ENCODE measurements at regions not wholly inside any gene's neighbourhood (a gene's known extent, or its start where the extent isn't known, plus 50 kb on each side); places are given as distances from the start of the nearest gene placed in this dataset.
"Not testable (repeated sequence)": the region's sequence is repeated elsewhere in the genome, so short reads cannot be mapped to it uniquely, and the experiment has no call there.

DNA sequence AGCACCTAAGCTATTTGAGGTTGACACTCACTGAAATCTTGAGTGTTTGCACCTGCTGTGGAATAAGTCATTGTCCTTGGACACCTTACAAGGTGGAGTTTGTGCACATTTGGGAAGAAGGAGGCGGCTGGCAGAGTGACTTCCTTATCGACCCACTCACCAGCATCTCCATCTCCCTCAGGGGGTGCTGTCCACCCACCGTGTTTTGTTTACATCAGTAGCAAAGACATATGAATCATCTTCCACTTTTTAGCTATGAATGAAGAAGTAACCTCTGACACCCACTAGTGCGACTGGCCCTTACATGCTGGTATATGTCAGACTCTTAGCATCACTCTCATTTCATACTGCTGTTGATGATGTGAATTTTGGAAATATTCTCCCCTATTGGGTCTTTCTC, 119.5 kb upstream of the SGK1 start:
- DNase-seq (ENCODE audit: low read depth in 2 of 3, low spot score in 2 of 3): peak in 1 of 3 experiments; percentile 9

DNA sequence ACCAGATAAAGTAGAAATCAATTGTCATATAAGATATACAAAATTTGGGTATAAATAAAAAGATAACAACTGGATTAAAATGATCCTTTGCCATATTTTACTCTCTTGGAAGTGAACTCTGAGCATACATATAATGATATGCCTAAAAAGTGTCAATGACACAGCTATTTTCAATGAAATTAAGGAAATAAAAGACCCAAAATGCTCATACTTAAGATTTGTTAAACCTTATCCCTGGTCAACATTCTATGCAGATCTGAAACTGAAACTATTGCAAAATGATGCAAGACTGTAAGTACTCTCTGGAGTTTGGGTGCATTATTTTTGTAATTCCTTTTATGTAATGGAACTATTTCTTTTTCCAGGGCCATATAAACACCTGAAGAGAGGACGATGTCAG, 119.0 kb upstream of the SGK1 start:
- no peak for DNase-seq (ENCODE audit: low read depth in 2 of 3, low spot score in 2 of 3)

DNA sequence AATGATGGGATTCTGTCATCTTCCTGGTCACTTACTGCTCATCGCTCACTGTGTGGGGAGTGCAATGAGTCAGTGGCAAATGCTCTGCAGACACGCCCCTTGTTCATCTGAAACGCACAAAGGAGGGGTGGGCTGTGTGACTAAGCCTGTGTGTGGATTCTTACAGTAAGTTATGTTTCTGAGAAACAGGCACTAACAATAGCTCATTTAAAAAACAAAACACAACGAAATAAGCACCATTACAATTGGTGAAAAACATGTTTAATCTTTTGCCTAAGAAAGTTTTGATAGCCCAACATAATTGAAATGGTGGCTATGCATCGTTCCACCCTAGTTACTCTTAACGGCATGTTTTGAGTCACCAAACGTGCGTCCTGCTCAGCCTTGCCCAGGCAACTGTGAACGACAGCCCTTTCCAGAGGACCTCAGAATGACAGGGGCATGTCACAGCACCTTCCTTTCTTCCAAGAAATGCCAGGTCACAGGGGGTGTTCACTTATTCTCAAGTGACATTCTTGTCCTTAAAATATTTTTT, 118.4 kb upstream of the SGK1 start:
- peak in 2 of 3 experiments; percentile 25 to 30 for DNase-seq (ENCODE audit: low read depth in 2 of 3, low spot score in 2 of 3)

DNA sequence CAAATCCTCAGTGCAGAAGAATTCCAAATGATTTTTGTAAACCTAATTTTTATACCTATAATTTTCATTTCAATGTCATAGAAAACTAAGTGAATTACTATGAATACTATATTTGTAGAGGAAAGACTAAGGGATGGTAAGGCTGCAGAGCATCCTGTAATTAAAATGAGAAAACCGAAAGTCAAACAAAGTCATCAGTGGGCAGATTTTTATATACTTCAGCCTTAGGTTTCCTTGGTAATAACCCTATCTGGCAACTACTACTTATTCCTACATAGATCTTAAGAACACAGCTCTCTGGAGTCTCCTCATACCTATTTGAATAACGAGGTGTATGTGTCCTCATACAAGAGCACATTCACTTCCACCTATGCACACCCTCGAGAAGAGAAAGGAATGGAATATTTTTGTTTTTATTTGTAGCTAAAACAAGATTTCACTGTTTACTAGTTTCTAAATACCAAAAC, 117.9 kb upstream of the SGK1 start:
- DNase-seq (ENCODE audit: low read depth in 2 of 3, low spot score in 2 of 3): no peak

DNA sequence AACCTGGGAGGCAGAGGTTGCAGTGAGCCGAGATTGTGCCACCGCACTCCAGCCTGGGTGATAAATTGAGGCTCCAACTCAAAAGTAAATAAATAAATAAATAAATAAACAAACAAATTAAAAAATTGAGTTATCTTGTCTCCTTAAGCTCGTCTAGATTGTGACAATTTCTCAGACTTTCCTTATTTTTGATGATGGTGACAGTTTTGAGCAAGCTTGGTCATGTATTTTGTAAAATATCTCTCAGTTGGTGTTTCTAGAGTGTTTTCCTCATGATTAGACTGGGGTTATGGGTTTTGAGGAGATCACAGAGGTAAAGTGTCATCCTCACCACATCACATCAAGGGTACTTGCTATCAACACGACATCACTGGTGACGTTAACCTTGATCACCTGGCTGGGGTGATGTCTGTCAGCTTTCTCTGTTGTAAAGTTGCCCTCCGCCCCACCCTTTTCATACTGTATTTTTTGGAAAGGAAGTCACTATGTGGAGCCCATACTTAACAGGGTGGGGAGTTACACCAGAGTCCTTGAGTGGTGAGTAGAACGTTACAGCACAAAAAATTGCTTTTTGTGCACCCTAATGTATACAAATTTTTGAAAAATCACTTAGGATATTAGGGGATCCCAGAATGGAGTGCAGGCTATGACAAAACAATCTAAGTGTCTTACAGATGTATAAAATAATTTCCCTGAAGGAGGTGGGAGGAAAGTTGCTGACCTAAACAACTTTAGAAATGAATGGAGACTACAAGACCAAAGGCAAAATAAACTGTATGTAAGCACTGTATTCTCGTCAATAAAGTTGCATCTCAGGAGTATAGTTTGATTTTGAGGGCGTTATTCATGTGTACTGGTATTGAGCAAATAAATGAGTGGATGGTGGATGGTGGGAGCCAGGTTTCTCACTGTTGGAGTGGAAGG, 116.4 kb upstream of the SGK1 start:
- no peak for DNase-seq (ENCODE audit: low read depth in 2 of 3, low spot score in 2 of 3)

DNA sequence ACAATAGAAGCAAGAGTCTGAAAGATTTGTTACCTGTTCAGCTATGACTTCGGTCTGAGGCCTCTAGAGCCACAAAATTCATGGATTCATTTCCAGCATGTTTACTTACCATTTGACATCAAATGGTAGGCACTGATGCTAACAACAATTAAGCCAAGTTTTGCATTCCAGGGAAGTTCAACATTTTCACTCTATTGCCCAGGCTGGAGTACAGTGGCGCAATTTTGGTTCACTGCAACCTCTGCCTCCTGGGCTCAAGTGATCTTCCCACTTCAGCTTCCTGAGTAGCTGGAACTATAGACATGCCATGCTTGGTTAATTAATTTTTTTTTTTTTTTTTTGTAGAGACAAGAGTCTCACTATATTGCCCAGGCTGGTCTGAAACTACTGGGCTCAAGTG, 114.1 kb upstream of the SGK1 start:
- DNase-seq (ENCODE audit: low read depth in 2 of 3, low spot score in 2 of 3): no peak

DNA sequence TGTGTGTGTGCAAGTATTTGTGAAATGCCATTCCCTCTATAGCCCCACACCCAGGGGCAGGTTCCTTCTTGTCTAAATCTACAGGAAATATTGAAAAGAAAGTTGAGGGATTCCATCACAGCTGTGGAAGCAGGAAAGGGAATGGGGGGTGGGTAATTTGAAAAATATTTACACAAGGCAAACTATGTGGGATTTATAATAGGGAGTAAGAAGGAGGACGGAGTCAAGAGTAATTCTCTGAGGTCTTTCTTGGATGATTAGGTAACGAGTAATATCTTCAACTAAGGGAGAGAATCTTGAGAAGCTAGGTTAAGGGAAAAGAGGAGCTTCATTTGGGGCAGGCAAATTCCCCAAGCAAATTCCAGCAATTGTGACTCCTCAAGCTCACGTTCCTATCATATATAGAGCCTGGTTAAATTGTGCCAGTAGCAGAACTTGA, 113.5 kb upstream of the SGK1 start:
- DNase-seq (ENCODE audit: low read depth in 2 of 3, low spot score in 2 of 3): no peak

DNA sequence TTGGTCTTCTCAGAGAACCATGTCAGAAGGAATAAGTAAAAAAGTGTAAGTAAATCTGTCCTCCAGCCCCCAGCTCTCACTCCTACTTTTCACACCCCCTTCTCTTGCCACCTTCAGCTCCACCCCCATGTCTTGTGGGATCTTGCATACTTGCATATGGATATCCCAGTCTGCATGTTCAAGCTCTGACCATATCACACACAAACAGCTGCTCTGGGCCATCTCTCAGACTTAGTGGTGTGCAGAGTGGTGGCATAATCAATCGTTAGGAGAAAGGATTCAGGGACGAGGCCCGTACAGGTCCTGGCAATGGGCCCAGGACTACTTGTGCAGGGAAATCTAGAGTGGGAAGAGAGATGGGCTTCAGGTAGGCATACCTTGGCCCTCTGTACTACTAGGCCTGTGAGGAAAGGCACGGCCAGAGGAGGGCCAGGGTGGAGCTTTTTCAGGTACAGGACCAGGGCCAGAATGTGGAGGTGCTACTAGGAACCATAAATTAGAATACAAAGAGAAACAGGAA, 112.0 kb upstream of the SGK1 start:
- DNase-seq (ENCODE audit: low read depth in 2 of 3, low spot score in 2 of 3): no peak

DNA sequence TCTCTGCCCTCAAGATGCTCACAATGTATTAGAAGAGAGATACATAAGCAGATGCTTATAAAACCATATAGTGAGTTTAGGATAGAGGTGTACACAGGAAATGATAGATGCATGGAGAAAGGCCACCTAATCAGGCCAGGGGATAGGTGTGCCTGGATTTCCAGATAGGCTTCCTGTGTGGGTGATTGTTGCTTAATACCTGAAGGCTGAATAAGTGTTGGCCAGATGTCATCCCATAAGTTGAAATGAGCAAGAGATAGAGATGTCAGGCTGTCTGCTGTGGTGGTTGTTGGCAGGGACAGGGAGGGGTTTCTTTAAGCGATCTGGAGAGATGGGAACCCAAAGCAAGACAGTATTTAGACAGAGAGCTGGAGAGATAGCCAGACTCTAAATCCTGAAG, 109.8 kb upstream of the SGK1 start:
- no peak for DNase-seq (ENCODE audit: low read depth in 2 of 3, low spot score in 2 of 3)

DNA sequence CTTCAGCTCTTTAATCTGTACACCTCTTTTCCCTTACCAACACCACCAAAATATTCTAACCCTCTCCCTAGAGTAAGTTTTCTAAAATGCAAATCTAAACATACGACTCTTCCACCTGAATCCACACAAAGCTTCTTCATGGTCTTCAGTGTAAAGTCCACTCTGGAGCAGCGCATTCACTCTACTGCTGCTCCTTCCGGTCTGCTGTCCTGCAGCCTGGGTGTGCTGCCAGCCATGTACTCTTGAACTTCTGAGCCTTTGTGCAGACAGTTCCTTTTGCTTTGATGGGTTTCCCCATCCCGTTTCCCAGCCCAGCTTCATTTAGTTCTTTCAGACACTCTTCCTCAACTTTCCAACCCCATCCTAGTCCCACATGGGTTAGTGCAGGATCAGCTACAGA, 108.7 kb upstream of the SGK1 start:
- DNase-seq (ENCODE audit: low read depth in 2 of 3, low spot score in 2 of 3): no peak

DNA sequence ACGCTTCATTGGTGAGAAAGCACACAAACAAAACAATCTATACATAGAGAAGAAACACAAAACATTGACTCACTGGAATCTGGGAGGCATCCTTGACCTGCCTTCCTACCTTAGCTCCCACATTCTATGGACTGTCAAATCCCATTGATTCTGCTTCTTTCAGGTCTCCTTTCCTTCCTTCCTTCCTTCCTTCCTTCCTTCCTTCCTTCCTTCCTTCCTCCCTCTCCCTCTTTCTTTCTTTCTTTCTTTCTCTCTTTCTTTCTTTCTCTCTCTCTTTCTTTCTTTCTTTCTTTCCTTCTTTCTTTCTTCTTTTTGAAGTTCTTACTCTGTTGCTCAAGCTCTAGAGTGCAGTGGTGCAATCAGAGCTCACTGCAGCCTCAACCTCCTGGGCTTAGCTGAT, 108.0 kb upstream of the SGK1 start:
- DNase-seq (ENCODE audit: low read depth in 2 of 3, low spot score in 2 of 3): not testable (repeated sequence)

DNA sequence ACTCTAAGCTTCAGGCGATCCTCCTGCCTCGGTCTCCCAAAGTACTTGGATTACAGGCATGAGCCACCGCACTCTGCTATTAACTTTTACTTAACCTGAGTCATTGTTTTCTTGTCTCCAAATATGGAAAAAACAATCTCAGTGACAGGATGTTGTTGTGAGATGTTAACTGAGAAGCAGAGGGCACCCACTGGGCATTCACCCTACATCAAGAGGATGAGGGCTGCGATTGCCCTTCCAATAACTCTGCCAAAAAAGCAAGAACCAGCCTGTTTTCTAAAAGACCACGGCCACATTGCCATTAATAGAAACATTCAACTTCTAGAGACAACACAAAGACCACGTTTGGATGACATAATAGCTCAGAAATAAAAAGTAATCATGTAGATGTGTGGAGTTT, 107.6 kb upstream of the SGK1 start:
- DNase-seq (ENCODE audit: low read depth in 2 of 3, low spot score in 2 of 3): no peak

DNA sequence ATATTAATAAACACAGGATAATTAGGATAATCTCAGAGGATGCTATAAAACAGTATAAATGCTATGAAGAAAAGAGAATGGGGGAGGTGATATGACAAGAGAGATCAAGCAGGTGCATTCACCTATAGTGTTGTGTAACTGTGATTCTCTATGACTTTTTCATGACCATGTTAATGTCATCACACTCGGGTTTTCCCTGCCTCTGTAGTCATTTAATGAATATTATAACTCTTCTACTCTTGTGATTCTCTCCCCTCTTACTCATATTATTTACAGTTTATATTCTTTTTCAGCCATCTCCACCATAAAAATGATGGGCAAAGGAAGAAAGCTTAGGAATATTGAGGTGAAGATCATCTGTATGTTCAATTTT, 106.9 kb upstream of the SGK1 start:
- DNase-seq (ENCODE audit: low read depth in 2 of 3, low spot score in 2 of 3): no peak

DNA sequence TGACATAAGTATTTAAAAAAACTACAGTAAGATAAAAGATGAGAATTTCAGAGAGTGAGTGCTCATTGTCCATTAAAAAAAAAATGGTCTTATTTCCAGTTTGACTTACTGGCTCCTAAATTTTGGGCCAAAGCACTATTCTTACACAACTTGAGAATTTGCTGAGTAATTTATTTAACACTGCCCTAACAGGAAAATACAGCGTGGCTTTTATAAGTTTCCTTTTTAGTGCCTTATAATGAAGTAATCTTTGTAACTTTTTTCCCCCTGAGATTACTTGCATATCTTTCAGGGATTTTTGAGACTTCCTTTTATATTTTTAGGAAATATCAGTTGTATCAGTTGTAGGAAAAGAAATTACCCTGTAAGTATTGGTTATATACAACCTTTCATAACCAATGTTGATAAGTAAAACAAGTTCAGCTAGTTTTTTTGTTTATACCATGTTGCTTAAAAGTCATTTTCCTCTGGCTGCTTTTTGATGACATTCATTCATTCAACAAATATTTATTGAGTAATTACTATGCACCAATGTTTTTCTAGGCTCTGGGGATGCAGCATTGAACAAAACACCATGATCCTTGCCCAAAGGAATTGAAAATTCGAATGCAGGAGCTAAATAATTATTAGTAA, 106.4 kb upstream of the SGK1 start:
- no peak for DNase-seq (ENCODE audit: low read depth in 2 of 3, low spot score in 2 of 3)

DNA sequence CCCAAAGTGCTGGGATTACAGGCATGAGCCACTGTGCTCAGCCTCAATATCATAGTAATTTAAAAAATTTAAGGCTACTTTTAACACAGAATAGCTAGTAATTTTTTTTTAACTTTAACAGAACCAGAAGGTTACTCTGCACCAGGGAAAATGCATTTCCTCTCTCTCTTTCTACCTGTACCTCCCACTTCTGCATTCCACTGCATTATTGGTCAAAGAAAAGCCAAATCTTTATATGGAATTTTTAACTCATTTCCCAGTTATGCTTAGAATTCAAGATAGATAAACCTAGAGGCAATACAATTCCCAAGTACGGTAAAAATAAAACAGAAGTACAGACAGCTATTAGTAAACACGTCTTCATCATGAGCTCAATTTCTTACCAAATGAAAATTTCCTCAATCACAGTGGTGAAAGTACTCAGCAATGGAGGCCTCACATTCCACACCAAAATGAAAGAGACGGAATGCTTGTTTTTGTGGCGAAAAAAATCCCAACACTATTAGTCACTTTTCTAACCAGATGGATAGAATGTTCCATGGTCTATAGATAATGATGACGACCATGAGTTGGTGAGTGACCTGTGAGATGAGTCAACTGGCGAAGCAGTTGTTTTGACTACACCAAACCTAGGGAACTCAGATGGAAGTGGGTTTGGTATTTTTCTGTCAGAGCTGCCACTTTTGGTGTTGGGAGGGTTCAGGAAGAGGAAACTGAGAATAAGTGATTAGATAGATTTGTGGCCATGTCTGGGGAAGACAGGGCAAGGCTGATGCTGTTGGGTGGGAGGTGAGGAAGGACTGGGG, 104.7 kb upstream of the SGK1 start:
- DNase-seq (ENCODE audit: low read depth in 2 of 3, low spot score in 2 of 3): no peak

DNA sequence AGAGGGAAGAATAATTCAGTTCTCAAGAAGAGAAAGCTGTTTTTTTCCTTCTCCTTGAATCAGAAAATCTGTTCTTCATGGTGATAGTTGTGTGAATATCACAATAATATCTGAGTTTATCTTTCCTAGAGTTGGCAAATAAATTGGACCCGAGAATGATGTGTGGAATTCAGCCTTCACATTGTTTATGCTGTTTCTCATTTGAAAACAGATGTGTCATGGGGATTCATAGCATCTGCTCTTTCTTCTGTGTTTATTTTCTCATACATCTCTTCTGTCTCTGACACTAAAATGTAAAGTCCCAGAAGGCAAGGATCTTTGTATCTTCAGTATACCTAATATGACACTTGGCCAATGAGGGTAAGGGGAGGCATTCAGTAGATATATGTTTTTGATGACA, 103.6 kb upstream of the SGK1 start:
- no peak for DNase-seq (ENCODE audit: low read depth in 2 of 3, low spot score in 2 of 3)

DNA sequence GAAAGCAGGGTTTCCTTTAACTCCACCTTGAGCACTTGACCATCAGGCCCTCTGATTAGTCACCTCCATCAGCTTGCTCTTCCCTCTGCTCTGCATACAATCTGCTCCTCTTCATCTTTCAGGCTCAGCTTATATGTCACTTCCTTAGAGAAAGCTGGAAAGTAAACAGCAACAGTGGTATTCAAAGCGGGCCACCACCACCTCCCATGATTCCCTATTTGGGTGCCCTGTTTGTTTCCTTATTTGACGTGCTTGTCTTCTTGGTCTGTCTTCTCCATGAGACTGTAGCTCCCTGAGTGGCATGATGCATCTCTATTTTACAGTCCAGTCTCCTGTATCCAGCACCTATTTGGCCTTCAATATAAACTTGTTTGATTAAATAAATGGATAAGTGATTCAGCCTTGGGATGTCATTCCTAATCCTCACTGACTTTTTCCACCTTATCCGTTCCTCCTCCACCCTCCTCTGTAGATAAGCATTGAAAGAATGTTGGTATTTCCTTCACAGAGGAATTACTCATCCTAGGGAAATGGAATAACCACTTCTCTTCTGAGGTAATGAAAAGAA, 102.8 kb upstream of the SGK1 start:
- no peak for DNase-seq (ENCODE audit: low read depth in 2 of 3, low spot score in 2 of 3)

DNA sequence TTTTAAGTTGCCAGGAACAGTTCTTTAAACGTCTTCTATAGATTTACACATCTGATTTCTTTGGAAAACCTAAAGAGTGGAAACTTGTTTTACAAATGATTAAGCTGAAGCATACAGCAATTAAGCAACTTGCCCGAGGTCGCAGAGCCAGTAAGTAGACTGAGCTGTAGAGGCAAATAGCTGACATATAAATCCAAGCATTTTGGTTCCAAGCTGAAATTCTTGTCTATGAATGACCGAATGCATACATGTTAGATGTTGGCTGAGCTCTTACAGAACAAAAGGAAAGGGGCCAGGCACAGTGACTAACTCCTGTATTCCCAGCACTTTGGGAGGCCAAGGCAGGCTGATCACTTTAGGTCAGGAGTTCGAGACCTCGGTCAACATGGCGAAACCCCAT, 101.8 kb upstream of the SGK1 start:
- DNase-seq (ENCODE audit: low read depth in 2 of 3, low spot score in 2 of 3): no peak

DNA sequence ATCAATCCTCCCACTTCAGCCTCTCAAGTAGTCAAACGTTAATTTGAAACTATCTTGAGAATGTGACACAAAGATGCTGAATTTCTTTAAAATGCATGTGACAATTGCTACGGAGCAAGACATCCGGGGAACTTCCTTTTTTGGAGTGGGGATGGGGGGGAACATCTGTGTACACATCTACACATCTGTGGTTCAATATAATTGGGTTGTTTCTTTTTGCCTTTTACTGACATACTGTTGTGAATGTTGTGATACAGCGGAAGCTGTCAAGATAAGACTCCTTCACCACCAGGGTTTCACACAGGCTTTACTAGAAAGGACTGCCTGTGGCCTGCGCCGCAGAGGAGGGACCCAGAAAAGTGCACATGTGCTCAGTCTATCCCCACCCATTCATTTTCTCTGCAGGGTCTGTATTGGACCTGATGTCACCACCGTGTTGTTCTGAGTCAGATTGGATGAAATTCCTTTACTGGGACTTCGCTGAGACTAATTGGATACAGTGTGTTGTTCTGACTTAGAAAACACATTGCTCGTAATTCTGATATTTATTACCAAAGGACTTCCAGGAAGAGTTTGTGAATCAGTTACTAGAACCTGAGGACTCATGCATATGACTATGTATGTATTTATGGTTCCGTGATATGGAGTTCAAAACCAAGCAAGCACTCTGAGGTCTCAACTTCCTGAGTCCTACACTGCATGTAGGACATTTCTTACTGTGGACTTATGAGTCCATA, 98.7 kb upstream of the SGK1 start:
- no peak for DNase-seq (ENCODE audit: low read depth in 2 of 3, low spot score in 2 of 3)

DNA sequence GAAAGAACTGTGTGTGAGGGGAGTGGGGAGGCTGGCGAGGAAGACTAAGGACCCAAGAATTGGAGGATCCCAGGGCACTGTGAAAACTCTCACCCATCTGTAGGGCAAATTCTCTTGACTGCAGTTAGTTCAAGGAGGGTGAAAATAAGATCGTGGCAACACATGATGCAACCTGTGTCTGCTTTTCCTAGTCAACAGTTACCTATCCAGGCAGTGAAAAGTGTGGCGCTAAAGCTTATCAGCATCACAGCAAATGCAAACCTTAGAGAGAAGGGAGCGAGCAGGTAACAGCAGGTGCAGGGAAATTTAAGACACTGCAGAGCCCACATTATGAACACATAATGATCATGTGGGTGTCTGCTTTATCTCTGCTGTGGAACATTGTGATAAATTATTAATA, 97.7 kb upstream of the SGK1 start:
- no peak for DNase-seq (ENCODE audit: low read depth in 2 of 3, low spot score in 2 of 3)

Measured in activated CD8-positive, alpha-beta memory T cell treated with anti-CD3 and anti-CD28 coated beads for 48 hours (primary cell).